Germinal center (tissue), 1 donor: ENCODE measurements at regions not wholly inside any gene's neighbourhood (a gene's known extent, or its start where the extent isn't known, plus 50 kb on each side); places are given as distances from the start of the nearest gene placed in this dataset.
"Not testable (repeated sequence)": the region's sequence is repeated elsewhere in the genome, so short reads cannot be mapped to it uniquely, and the experiment has no call there.

Experiments used
- DNase-seq: peaks from one replicate; pipeline ENCODE4 v3.0.0; 2012; ENCODE audit warnings: mixed read lengths, low spot score

DNA sequence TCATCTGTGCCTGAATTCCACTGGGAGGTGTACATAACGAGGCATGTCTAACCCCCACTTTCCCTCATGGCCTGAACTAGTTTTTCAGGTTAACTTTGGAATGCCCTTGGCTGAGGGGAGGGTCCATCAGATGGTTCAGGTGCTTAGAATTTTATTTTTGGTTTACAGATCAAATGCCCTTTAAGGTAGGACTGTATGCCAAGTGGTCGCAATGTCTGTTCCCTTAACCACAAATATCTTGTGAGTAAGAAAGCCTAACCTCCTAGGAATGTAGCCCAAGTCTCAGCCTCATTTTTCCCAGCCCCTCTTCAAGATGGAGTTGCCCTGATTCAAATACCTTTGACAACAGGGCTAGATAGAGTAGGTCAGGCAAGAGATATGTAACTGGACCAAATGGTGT, 78.4 kb downstream of the RNASET2 start:
- DNase-seq, result no peak

DNA sequence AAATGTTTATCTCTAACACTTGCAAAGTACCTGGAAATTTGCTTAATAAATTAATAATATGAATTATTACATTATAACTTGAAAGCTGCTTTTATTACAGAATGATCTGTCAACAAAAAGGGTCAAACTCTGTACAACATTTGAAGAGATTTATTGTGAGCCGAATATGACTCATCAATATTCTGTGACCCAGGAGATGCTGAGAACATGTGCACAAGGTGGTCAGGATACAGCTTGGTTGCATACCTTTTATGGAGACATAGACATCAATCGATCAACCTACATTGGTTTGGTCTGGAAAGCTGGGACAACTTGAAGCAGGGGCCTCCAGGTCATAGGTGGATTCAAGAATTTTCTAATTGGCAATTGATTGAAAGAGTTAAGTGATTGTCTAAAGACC, 79.0 kb downstream of the RNASET2 start:
- DNase-seq, result no peak

DNA sequence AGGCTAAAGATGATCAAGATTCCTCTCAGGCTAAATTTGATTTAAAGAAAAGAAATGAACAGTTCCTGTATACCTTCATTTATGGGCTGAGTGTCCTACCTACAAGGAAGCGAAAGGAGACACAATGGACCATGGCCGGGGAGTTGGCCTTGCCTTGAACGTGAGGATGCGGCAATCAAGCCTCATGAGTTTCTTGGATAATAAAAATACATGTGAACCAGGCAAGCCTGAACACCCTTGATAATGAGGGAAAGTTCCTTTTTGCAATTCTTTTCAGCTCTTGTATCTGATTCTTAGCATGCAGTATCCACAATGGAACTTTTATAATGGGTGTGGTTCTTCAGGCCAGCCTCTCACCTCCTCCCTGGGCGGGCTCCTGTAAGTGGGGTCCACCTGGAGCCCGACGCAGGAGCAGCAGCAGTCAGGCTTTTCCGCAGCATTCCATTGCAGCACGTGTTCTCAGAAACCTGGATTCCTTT, 83.8 kb downstream of the RNASET2 start:
- DNase-seq, result no peak

DNA sequence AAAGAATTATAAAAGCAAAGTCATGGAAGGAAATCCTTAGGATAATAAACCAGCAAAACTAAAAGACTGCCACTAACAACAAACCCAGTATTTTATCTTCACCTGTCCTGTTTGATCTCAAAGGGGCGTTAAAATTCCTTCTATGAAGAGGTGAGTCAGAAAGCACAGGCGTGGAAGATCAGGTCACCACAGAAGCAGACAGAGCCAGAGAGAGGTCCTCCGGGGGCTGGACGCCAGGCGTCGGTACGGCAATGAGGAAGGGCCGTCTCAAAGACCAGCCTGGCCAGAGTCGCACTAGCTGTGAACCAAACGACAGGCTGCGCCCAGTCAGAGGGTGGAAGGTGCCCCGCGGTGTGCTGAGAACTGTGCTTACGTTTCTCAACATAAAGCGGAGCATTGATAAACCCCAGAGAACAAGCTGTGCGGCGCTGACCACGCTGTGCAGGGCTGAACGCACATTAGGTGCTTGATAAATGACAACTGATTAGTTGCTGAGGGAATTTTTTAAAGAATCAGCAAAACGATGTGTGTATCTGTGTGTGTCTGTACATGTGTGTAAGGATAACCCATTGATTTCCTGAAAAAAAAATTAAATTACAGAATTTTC, 85.6 kb downstream of the RNASET2 start:
- no peak for DNase-seq

DNA sequence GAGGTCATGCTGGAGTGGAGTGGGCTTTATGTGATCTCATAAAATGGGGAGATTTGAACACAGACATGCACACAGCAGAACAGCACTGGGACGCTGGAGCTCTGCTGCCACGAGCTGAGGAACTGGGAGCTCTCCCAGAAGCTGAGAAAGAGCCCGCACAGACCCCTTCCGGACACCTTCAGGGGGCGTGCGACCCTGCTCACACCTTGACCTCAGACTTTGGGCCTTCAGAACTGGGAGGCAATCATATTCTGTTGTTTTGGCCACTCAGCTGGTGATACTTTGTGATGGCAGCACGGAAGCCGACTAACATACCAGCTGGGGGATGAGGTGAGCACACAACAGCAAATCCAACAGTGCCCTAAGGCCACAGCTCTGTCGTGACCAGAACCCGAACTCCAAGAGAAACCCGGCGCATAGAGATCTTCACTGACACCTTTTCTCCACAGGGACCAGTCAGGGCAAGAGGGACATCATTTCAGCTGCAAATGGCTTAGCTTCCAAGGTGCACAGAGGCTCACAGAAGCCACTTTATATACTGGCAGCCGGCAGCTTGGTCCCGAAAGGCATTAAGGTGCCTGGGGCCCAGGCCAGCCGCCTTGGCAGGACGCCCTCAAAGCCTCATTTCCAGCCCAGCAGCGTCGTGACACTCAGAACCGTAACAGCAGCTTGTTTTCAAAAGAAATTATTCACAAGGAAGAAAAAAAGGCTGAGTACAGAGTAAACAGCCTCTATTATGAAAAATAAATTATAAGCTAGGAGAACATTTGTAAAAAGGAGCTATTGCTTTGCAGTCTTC, 89.3 kb downstream of the RNASET2 start:
- DNase-seq, result no peak

DNA sequence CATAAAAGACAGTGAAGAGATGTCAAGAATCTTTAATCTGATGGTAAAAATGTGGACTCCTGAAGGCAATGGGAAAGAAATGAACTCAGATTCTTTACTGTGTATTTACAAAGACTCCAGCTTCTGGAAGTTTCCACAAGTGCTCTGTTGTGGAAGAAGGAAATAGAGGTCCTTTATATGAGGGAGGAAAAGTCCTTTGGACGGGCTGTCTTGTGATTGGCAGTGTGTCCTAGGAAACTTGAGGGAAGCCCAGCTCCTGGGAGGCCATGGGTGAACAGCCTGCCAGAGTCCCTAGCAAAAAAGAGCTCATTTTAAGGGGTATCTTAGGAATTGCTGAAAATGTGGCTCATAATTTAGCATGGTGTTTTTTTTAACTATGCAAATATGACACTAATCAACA, 92.0 kb downstream of the RNASET2 start:
- DNase-seq, result no peak

DNA sequence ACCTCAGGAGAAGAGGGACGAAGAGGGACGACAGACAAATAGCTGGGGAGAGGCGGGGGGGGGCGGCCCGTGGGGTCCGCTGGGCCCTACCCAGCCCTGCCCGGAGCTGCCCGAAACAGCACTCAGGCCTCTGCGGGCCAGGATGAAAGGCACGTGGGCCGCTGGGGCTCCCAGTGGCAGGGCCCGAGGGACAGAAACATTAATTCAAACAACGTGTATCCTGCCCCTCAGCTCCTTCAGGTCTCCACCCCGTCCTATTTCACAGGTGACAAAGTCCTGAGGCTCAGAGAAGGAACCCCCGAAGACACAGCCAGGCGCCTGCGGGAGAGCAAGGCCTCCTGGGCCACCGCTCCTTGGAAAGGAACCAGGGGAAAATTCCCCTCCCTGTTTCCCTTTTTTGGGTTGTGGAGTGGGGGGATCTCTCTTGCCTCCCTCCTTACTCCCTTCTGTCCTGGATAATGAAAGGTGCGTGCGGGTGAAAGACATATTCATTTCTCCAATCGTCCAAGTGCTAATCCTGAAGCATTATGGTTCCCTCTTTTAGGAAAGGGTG, 93.3 kb downstream of the RNASET2 start:
- DNase-seq, result no peak

DNA sequence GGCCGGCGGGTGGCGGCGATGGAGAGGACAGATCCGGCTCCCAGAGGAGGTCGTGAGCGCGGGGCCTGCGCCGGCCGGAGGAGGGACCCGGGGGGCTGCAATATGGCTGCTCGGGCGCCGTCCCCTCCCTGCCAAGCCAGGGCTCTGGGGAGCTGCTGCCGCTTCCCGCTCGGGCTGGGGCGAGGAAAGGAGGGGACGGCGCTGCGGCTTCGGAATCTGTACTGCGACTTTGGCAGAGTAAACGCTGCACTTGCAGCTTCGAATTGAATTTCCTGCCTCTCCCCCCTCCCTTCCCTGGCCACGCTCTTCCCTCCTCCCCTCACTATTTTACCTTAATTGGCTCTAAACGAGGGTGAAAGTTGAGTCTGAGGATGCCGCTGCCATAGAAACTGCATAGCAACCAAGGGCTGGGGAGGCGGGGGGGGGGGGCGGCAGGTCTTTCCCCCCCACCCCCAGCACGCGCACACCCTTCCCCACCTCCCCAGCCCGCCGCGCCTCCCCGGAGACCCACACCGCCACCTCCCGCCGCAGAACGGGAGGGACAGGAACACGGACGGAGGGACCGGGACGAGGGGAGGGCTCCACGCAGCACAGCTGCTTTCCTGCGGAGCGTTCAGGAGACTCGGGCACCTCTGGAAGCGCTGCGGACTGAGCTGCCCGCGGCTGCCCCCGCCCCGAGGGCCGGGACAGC, 93.9 kb downstream of the RNASET2 start:
- peak; percentile 16 for DNase-seq

DNA sequence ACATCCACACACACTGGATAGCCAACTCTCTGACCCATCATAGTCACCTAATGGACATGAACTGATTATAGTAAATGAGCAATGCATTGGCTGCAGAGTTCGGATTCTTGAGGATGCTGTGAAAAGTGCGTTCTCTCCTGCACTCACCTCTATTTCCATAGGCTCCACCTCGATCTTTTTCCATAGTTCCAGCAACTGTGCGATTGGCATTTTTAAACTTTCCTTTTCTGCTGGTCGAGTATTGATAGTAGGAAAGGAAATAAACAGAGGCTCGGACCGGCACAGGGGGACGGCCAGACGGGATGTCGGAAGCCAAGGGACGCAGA, 94.4 kb downstream of the RNASET2 start:
- DNase-seq, result no peak

DNA sequence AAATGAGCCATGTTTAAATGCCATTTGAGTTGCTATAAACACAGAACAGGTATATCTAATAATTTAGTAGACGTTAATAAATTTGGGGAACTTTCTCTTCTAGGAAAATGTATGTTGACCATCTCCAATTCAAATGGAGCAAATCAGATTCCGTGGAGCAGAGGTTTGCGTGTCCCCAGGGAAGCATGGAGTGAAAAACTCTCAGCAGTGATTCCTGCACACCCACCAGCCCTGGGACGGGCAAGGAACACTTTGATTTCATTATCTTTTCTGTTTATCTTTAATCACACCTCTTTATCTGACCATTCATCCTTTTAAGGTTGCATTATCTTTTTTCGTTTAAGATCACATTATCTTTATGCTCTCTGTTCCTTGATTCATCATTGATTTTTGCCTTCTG, 95.0 kb downstream of the RNASET2 start:
- no peak for DNase-seq

DNA sequence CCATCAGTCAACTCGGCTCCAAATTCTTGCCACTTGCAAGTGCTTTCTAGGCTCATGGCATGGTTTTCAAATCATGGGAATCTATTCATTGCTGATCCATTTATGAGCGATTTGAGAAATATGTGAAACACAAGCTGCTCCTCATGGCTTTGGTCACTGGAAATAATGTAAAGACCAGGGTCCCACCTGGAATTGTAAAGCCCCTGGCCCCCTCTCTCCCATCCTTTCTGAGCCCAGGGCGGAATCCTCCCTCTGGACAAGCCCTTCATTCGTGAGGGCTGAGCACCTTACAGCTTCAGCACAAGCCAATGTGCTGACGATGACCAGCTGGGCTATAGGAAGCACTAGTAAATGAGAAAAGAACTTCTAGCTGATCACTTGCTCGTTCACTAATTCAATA, 96.0 kb downstream of the RNASET2 start:
- DNase-seq, result no peak

DNA sequence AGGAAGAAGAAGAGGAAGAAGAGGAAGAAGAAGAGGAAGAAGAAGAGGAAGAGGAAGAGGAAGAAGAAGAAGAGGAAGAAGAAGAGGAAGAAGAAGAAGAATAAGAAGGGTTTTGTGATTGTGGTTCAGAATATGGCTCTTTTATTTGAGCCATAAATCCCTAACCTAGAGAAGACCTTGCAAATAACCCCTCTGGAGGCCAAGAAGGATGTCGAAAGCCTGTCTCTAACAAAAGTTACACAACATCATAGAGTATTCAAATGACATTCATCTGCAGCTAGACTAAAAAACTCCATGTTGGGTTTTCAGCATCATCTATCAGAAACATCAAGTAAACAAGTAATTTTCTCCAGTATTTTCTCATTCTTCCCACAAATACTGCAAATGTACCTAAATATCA, 100.9 kb downstream of the RNASET2 start:
- no peak for DNase-seq

DNA sequence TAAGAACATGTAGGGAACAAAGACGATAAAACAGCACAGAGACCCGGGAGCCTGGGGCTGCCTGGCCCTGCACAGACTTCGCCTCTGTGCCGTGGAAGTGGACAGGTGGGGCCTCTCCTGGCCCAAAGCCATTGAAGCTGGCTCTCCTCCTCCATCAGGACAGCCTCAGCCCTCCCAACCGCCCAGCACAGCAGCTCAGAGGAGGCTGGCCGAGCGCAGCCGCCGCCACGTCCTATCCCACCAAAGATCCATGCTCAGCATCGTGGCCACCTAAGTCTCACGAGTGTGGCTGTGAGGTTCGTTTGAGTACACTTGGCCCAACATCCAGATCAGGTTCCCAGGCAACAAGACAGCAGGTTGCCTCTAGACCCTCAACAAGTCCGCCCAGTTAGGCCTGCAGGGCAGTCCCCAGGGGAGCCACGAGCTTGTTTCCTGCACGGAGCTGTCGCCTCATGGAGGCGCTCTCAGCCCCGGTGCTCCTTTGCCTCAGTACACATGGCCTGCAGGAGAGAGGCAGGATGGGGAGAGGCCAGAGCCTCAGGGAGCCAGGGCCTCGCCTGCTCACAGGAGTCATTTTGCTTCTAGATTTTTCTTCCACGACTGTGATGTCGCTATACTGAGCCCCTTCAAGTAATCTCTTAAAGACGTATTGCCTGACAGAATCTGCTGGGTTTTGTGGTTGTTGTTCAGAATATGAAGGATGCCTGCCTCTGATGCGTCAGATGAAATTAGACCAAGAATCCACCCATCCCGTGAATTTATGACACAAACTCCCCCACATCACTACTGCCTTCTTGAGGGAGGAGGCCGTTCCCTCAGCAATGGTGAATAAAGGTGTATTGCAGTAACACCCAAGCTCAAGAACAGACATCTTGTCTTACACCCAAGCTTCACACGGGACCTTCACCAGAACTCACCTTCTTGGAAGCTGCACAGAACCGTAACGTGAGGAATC, 102.7 kb downstream of the RNASET2 start:
- no peak for DNase-seq

DNA sequence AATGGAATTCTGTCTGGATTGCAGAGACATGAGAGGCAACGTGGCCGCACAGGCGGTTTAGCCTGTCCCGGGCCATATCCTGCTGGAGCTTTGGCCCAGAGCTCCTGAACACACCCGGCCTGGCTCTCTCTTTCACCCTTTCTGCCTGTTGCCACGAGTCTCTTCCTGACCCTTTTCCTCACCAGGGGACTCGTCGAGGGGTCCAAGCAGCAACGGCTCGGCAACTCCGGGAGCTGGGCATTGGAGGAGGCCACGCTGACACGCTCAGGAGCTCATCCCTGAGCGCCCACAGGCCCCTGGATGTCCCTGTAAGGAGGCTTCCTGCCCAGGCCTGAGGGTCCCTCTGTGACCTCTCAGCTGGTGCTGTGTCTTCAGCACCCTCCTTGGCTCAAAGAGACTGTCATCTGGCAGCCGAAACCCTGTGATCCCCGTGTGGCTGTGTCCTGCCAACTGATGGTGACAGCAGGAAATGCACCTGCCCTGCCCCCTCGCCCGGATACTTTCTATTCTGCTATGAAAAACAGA, 103.8 kb downstream of the RNASET2 start:
- DNase-seq, result no peak

DNA sequence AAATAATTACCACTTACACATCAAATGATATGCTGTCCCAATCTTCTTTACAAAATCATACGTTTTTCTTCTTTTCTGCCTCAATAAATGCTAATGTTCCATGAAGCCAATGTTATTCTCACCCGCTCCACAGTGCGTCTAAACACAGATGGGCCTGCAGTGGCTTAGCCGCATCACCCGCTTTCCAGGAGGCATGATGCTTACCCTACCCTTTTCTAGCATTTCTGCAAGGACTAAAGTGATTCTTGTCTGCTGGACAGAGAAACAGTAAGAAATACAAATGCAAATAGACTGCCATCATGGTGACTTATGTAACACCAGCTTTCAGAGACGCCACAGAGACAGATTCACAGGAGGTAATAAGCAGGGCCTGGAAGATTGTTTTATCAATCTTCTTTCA, 104.4 kb downstream of the RNASET2 start:
- no peak for DNase-seq

DNA sequence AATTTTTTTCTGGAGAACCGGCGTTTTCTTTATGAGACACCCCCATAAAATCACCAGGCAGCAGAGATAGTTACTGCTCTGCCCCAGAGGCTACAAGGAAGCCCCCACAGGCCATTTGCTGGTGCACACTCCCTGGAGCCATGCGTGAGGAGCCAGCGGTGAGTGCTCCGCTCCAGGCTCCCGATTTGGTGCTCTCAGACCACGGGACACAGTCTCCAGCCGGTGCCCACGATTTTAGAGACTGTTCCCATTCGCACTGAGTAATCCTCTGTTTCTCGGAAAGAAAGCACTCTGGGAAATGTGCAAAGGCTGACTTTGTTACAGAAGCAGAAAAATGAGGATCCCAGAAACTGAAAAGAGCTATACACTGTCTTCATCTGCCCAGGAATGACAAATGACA, 104.9 kb downstream of the RNASET2 start:
- DNase-seq, result no peak

DNA sequence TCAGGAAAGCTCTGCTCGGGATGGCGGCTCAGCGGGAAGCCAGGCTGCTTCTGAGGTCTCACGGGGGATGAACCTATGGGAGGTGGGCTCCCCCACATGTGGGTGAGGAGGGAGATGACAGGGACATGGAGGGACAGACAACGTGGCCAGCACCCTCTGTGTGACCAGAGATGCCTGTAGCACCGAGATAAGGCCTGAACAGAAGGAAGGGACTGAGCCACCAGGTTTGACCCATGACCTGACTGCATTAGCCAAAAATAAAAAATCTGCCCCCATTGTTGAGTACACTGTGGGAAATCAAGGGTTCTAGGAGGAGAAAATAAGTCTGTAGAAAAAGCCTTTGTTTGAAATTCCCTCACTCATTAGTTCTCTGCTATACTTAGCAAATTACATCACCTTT, 105.7 kb downstream of the RNASET2 start:
- no peak for DNase-seq

DNA sequence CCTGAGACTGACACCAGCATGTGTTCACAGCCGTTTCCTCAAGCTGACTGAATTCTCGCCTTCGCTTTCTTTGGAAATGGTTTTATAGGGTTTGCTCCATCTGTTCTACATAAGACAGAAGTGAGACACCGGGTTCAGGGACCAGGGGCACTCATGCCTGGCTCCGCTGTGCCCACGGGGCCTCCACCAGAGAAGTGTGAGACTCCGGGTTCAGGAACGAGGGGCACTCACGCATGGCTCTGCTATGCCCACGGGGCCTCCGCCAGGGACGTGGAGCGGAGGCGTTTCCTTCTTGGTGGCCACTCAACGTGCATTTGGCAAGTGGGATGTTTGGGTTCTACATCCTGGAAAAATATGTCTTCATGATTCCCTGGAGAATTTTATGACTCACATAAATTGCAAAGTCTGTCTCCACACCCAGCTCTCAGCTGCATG, 106.6 kb downstream of the RNASET2 start:
- DNase-seq, result peak; percentile 63

DNA sequence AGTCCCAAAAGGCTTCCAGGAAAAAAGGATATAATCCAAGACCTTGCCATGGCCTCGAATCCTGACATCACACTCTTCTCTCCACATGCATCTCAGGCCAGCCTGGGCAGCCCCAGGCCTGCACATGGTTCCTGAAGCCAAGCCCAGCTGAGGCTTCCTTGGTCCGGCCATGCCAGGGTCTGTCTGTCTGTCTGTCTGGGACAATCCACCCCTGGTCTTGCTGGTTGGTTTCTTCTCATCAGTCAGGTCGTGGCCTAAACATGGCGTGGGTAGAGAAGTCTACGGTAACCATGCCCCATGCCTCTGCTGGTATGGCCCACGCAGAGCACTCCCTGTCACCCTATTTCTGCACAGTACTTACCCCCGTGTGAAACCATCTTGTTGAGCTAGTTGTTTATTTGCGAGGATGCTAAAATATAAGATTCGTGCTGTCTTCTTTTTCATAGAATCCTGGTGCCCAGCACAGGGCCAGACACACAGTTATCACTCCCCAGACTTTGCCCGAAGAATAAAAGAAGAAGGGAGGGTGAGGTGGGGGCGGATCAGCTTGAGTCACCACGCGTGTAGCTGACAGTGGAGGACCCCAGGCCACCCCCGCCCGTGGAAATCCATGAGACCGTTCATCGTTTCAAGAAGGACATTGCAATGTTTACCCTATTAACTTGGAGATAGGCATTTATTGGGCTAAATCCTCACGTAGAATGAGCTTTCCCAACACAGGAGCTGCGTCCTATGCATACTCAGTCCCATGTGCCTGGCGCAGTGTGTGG, 107.2 kb downstream of the RNASET2 start:
- DNase-seq, result no peak

DNA sequence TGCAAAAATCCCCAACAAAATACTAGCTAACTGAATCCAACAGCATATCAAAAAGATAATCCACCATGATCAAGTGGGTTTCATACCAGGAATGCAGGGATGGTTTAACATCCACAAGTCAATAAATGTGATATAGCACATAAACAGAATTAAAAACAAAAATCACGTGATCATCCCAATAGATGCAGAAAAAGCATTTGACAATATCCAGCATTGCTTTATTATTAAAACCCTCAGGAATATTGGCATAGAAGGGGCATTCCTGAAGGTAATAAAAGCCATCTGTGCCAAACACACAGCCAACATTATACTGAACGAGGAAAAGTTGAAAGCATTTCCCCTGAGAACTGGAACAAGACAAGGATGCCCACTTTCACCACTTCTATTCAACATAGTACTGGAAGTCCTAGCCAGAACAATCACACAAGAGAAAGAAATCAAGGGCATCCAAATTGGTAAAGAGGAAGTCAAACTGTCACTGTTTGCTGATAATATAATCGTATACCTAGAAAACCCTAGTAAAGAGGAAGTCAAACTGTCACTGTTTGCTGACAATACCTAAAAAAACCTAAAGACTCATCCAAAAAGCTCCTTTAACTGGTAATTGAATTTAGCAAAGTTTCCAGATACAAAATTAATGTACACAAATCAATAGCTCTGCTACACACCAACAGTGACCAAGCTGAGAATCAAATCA, 109.8 kb downstream of the RNASET2 start:
- DNase-seq, result not testable (repeated sequence)
